Neural crest cell (in vitro differentiated cells): ENCODE measurements at regions not wholly inside any gene's neighbourhood (a gene's known extent, or its start where the extent isn't known, plus 50 kb on each side); places are given as distances from the start of the nearest gene placed in this dataset.
A peak's percentile ranks its signal among the peaks of the same experiment; 100 is the strongest.

Experiments used
- DNase-seq: peaks from one replicate; pipeline ENCODE4 v3.0.0; 2021; ENCODE audit warnings: low read depth, mixed read lengths, low spot score
- H3K27ac Mint-ChIP-seq: one replicate; pipeline ENCODE4 v1.8.0; 2021; ENCODE audit warnings: mild to moderate bottlenecking, mixed read lengths; ENCODE audit not compliant: unreplicated experiment
- H3K27me3 Mint-ChIP-seq: 2 replicates; pipeline ENCODE4 v1.8.0; 2021; ENCODE audit warnings: low read depth, mild to moderate bottlenecking, mixed read lengths
- H3K36me3 Mint-ChIP-seq: 2 replicates; pipeline ENCODE4 v1.8.0; 2021; ENCODE audit warnings: low read depth, mild to moderate bottlenecking, mixed read lengths
- H3K4me1 Mint-ChIP-seq: 2 replicates; pipeline ENCODE4 v1.8.0; 2021; ENCODE audit warnings: mixed read lengths
- H3K4me3 Mint-ChIP-seq: one replicate; pipeline ENCODE4 v1.8.0; 2021; ENCODE audit warnings: mild to moderate bottlenecking, mixed read lengths
- H3K9me3 Mint-ChIP-seq: 2 replicates; pipeline ENCODE4 v1.8.0; 2021; ENCODE audit warnings: mixed read lengths
- CTCF ChIP-seq: fragments of 200-600 bp; sonication (generic); conservative IDR thresholded peaks from 2 replicates; pipeline ENCODE4 v1.5.0; 2021; ENCODE audit warnings: antibody characterized with exemption, mild to moderate bottlenecking

GRCh38 chr3:99006686-99007085 is 105.2 kb upstream of the DCBLD2 start:
- no peak overlapping the region for H3K4me3 Mint-ChIP-seq
- H3K27ac Mint-ChIP-seq = no peak overlapping the region
- no peaks in the 10 kb centered on the region for H3K36me3 Mint-ChIP-seq
- H3K27me3 Mint-ChIP-seq = no peaks in the 10 kb centered on the region
- DNase-seq = no peak
- H3K9me3 Mint-ChIP-seq = peaks cover 3% of the 10 kb centered on the region
- no peak for TF ChIP-seq CTCF
- no peaks in the 10 kb centered on the region for H3K4me1 Mint-ChIP-seq

DNA sequence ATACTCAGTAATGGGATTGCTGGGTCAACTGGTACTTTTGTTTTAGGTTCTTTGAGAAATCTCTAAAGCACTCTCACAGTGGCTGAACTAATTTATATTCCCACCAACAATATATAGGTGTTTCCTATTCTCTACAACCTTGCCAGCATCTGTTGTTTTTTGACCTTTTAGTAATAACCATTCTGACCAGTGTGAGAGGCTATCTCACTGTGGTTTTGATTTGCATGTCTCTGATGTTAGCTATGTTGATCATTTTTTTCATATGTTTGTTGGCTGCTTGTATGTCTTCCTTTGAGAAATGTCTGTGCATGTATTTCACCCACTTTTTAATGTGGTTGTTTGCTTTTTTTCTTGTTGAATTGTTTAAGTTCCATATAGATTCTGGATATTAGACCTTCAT is 98.2 kb upstream of the DCBLD2 start:
- no peaks in the 10 kb centered on the region for H3K36me3 Mint-ChIP-seq

GRCh38 chr3:98994128-98994762 is 92.8 kb upstream of the DCBLD2 start:
- peak; percentile 79 for TF ChIP-seq CTCF
- Mint-ChIP-seq H3K4me3 (no peak overlapping the region), H3K36me3 (no peaks in the 10 kb centered on the region), H3K27ac (no peak overlapping the region), H3K9me3 (no peaks in the 10 kb centered on the region), H3K4me1 (no peaks in the 10 kb centered on the region), H3K27me3 (no peaks in the 10 kb centered on the region)
- DNase-seq = no peak

More for the DNA sequence above, 98.2 kb upstream of the DCBLD2 start:
- DNase-seq = no peak
- H3K27me3 Mint-ChIP-seq = no peaks in the 10 kb centered on the region
- no peak for TF ChIP-seq CTCF
- H3K9me3 Mint-ChIP-seq = no peaks in the 10 kb centered on the region
- no peak overlapping the region for H3K4me3 Mint-ChIP-seq
- no peak overlapping the region for H3K27ac Mint-ChIP-seq
- no peaks in the 10 kb centered on the region for H3K4me1 Mint-ChIP-seq

- H3K4me3 Mint-ChIP-seq = no peak overlapping the region
- H3K4me1 Mint-ChIP-seq = peaks cover under 1% of the 10 kb centered on the region
Observed at GRCh38 chr3:98991393-98991792, 89.9 kb upstream of the DCBLD2 start.

DNA sequence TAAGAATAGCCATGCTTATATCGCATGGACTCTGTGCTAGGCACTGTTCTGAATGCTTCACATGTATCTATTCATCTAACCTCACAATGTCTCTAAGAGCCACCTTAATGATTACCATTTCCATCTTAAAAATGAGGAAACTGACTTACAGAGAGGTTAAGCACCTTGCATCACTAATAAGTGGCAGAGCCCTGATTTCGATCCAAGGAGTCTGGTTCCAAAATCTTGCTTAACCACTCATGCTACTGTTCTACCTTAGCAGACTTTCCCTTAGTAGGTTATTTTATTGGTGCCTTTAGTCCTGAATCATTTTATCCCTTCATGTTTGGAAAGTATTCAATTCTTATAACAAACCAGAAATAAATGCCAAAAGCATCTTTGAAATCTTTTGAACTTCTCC is 89.2 kb upstream of the DCBLD2 start:
- no peaks in the 10 kb centered on the region for H3K9me3 Mint-ChIP-seq

More at GRCh38 chr3:98991393-98991792, 89.9 kb upstream of the DCBLD2 start:
- Mint-ChIP-seq H3K9me3 (no peaks in the 10 kb centered on the region), H3K36me3 (no peaks in the 10 kb centered on the region), H3K27me3 (no peaks in the 10 kb centered on the region), H3K27ac (no peak overlapping the region)
- no peak for DNase-seq
- no peak for TF ChIP-seq CTCF

More for the DNA sequence above, 89.2 kb upstream of the DCBLD2 start:
- no peaks in the 10 kb centered on the region for H3K36me3 Mint-ChIP-seq
- H3K4me3 Mint-ChIP-seq = no peak overlapping the region
- no peak for DNase-seq
- TF ChIP-seq CTCF = no peak
- H3K27me3 Mint-ChIP-seq = no peaks in the 10 kb centered on the region
- peaks cover 8% of the 10 kb centered on the region for H3K4me1 Mint-ChIP-seq
- no peak overlapping the region for H3K27ac Mint-ChIP-seq
